Esophagus (tissue), 2 donors: ENCODE measurements at regions not wholly inside any gene's neighbourhood (a gene's known extent, or its start where the extent isn't known, plus 50 kb on each side); places are given as distances from the start of the nearest gene placed in this dataset.

Experiments used
- H3K27ac ChIP-seq, 2 donors: one replicate each; pipeline ENCODE4 v1.5.1; 2013; ENCODE audit warnings: low read depth in 2 of 2, mild to moderate bottlenecking in 2 of 2, inconsistent platforms in 1 of 2, low read length in 1 of 2, moderate library complexity in 1 of 2
- H3K27me3 ChIP-seq, 2 donors: one replicate each; pipeline ENCODE4 v1.6.1; 2013; ENCODE audit warnings: low read length in 2 of 2, control low read depth in 1 of 2, mild to moderate bottlenecking in 1 of 2; ENCODE audit not compliant: insufficient read depth in 2 of 2, control insufficient read depth in 1 of 2
- H3K36me3 ChIP-seq, 2 donors: one replicate each; pipeline ENCODE4 v1.6.1; 2013; ENCODE audit warnings: low read length in 1 of 2; ENCODE audit not compliant: control insufficient read depth in 2 of 2, insufficient read depth in 2 of 2
- H3K4me1 ChIP-seq, 2 donors: one replicate each; pipeline ENCODE4 v1.6.1; 2013; ENCODE audit warnings: low read length in 1 of 2; ENCODE audit not compliant: control insufficient read depth in 2 of 2, insufficient read depth in 2 of 2
- H3K4me3 ChIP-seq, 2 donors: one replicate each; pipeline ENCODE4 v1.5.1; 2013; ENCODE audit warnings: low read length in 2 of 2, mild to moderate bottlenecking in 2 of 2, low read depth in 1 of 2, moderate library complexity in 1 of 2
- H3K9me3 ChIP-seq, 2 donors: one replicate each; pipeline ENCODE4 v1.6.1; 2013; ENCODE audit warnings: mild to moderate bottlenecking in 2 of 2, low read depth in 1 of 2, low read length in 1 of 2, moderate library complexity in 1 of 2; ENCODE audit not compliant: control insufficient read depth in 2 of 2, insufficient read depth in 1 of 2
- WGBS, 2 donors: extraction: QIAGEN DNeasy Blood & Tissue Kit; methylation state at CpG; one replicate each; pipeline ENCODE4 v1.1.7; 2013; 5-methylcytosine and 5-hydroxymethylcytosine counted together
- donor health status: healthy with polysubstance abuse.
- donor health status: Bipolar disorder and iron deficiency.

GRCh38 chr9:88685966-88686365, 151.0 kb downstream of the NXNL2 start:
- Histone ChIP-seq H3K4me3 (peak overlapping the region in 1 of 2 donors; percentile 2), H3K36me3 (no peaks in the 10 kb centered on the region), H3K27me3 (no peaks in the 10 kb centered on the region), H3K4me1 (peaks cover 0 to 3% of the 10 kb centered on the region in 2 donors), H3K27ac (no peak overlapping the region), H3K9me3 (no peaks in the 10 kb centered on the region)
- WGBS, 2 donors, result 79 to 82% methylated on average over 22 of the region's 22 CpGs

- no peaks in the 10 kb centered on the region for H3K27me3 ChIP-seq
- 77 to 84% methylated on average over 6 of the region's 6 CpGs for WGBS, 2 donors
- no peaks in the 10 kb centered on the region for H3K36me3 ChIP-seq
- H3K4me1 ChIP-seq, result peaks cover 0 to 3% of the 10 kb centered on the region in 2 donors
- H3K27ac ChIP-seq, result no peak overlapping the region
- no peak overlapping the region for H3K4me3 ChIP-seq
- no peaks in the 10 kb centered on the region for H3K9me3 ChIP-seq
These were observed 154.7 kb downstream of the NXNL2 start for GRCh38 chr9:88689509-88690298.

DNA sequence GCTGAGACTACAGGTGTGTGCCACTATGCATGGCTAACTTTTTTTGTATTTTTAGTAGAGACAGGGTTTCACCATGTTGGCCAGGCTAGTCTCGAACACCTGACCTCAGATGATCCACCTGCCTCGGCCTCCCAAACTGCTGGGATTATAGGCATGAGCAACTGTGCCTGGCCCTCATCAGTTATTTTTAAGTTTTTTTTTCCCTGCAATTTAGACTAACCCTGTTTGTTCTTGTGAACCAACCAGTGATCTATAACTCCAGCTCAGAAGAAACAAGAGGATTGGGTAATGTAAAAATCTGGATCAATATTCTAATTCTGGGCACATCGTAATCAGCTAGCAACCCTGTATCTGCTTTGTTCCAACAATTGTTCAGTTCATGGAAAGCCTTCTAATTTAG, 155.7 kb downstream of the NXNL2 start:
- no peak overlapping the region for H3K27ac ChIP-seq
- 95 to 97% methylated on average over 3 of the region's 3 CpGs for WGBS, 2 donors
- H3K9me3 ChIP-seq, result no peaks in the 10 kb centered on the region
- H3K4me3 ChIP-seq, result no peak overlapping the region
- peaks cover 0 to 3% of the 10 kb centered on the region in 2 donors for H3K4me1 ChIP-seq
- H3K36me3 ChIP-seq, result no peaks in the 10 kb centered on the region
- H3K27me3 ChIP-seq, result no peaks in the 10 kb centered on the region

GRCh38 chr9:88691091-88691490, 156.1 kb downstream of the NXNL2 start:
- Histone ChIP-seq H3K4me1 (no peaks in the 10 kb centered on the region), H3K27me3 (no peaks in the 10 kb centered on the region), H3K4me3 (no peak overlapping the region), H3K36me3 (no peaks in the 10 kb centered on the region), H3K9me3 (no peaks in the 10 kb centered on the region), H3K27ac (no peak overlapping the region)
- WGBS, 2 donors, result 85 to 90% methylated on average over 3 of the region's 3 CpGs

GRCh38 chr9:88691811-88692210, 156.8 kb downstream of the NXNL2 start:
- Histone ChIP-seq H3K36me3 (no peaks in the 10 kb centered on the region), H3K9me3 (no peaks in the 10 kb centered on the region), H3K27ac (no peak overlapping the region), H3K27me3 (no peaks in the 10 kb centered on the region), H3K4me3 (no peak overlapping the region), H3K4me1 (no peaks in the 10 kb centered on the region)
- WGBS, 2 donors, result 79 to 89% methylated on average over 2 of the region's 2 CpGs

DNA sequence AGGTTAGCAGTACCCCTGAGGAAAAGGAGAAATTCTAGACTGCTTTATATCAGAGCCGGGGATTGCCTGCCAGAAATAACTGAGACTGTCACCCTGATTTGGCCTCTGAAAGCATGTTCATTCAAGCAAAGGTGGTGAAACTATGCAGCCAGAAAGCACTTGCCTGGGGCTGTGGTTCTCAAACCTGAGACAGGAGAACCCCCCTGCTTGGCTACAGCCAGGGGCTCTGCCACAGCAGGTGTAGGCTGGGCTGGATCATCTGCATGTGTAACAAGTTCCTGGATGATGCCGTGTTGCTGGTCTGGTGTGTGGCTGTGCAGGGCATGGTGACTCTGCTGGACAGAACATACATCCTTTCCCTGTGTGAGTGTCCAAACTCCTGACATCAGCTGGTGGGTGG, 157.8 kb downstream of the NXNL2 start:
- Histone ChIP-seq H3K4me3 (no peak overlapping the region), H3K27me3 (no peaks in the 10 kb centered on the region), H3K9me3 (no peaks in the 10 kb centered on the region), H3K36me3 (no peaks in the 10 kb centered on the region), H3K27ac (no peak overlapping the region), H3K4me1 (no peaks in the 10 kb centered on the region)
- WGBS, 2 donors, result 55 to 69% methylated on average over 2 of the region's 2 CpGs

GRCh38 chr9:88694625-88695024, 159.6 kb downstream of the NXNL2 start:
- H3K4me3 ChIP-seq, result no peak overlapping the region
- H3K36me3 ChIP-seq, result no peaks in the 10 kb centered on the region
- H3K27me3 ChIP-seq, result no peaks in the 10 kb centered on the region
- H3K27ac ChIP-seq, result no peak overlapping the region
- WGBS, 2 donors, result 58 to 65% methylated on average over 12 of the region's 12 CpGs
- no peaks in the 10 kb centered on the region for H3K4me1 ChIP-seq
- no peaks in the 10 kb centered on the region for H3K9me3 ChIP-seq

DNA sequence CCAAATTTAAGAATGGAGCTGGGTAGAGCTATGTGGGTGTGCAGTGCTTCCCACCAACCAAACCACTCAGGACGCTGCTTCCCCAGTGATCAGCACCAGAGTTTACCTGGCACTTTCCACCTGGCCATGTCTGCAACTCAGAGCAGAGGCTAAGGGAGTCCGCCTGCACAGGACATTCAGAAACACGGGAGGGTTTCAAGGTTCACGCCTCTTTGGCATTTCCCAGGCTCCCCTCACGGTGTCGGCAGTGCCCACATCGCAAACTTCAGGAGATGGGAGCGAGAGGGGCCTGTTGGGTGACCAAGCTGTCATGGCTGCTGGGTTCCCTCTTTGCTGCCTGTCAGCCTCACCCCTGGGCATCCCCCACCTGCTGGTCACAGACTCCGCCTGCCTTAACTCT, 161.5 kb downstream of the NXNL2 start:
- 93% methylated on average over 9 of the region's 9 CpGs for WGBS, 2 donors
- Histone ChIP-seq H3K36me3 (no peaks in the 10 kb centered on the region), H3K27me3 (no peaks in the 10 kb centered on the region), H3K9me3 (no peaks in the 10 kb centered on the region), H3K27ac (no peak overlapping the region), H3K4me3 (no peak overlapping the region), H3K4me1 (no peaks in the 10 kb centered on the region)

GRCh38 chr9:88697764-88698432, 162.9 kb downstream of the NXNL2 start:
- Histone ChIP-seq H3K27ac (no peak overlapping the region), H3K27me3 (no peaks in the 10 kb centered on the region), H3K36me3 (no peaks in the 10 kb centered on the region), H3K4me1 (no peaks in the 10 kb centered on the region), H3K9me3 (no peaks in the 10 kb centered on the region), H3K4me3 (no peak overlapping the region)
- 67 to 73% methylated on average over 8 of the region's 8 CpGs for WGBS, 2 donors

DNA sequence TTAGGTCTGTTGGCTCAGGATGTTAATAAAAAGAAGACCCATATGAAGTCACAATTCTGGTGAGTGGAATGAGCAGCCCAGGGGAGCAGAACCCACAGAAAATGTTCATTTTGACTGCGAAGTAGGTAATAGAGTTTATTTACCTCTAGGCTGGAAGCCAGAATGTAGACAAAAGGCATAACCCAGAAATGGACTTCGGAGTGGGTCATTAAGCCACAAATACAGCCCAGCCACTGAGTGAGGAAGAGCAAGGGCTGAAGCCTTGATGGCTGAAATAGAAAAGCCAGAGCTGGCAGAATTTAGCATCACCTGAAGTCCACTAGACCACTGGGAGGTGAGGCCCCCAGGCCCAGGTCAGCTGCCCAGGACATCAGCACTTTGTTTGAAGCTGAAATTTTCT, 168.0 kb downstream of the NXNL2 start:
- no peaks in the 10 kb centered on the region for H3K36me3 ChIP-seq
- H3K9me3 ChIP-seq, result no peaks in the 10 kb centered on the region
- no peak overlapping the region for H3K27ac ChIP-seq
- WGBS, 2 donors, result 85 to 92% methylated on average over 2 of the region's 2 CpGs
- H3K4me1 ChIP-seq, result no peaks in the 10 kb centered on the region
- H3K27me3 ChIP-seq, result no peaks in the 10 kb centered on the region
- H3K4me3 ChIP-seq, result no peak overlapping the region
